HG03342 (cell line): ENCODE measurements at regions not wholly inside any gene's neighbourhood (a gene's known extent, or its start where the extent isn't known, plus 50 kb on each side); places are given as distances from the start of the nearest gene placed in this dataset.

ENCODE experiments used
- ATAC-seq: cut with Tn5 transposase; IDR thresholded peaks from one replicate; pipeline ENCODE4 v1.9.1; 2021; ENCODE audit warnings: mild to moderate bottlenecking, moderate library complexity; ENCODE audit not compliant: unreplicated experiment

- no peak for ATAC-seq
Observed at GRCh38 chr4:144202081-144202480, 61.6 kb upstream of the GYPA start.

GRCh38 chr4:144203155-144203554 is 62.6 kb upstream of the GYPA start:
- no peak for ATAC-seq

- ATAC-seq = no peak
Observed at GRCh38 chr4:144204431-144204830, 63.9 kb upstream of the GYPA start.

GRCh38 chr4:144206711-144207110 is 66.2 kb upstream of the GYPA start:
- no peak for ATAC-seq

- no peak for ATAC-seq
Observed at GRCh38 chr4:144208074-144208473, 67.6 kb upstream of the GYPA start.

GRCh38 chr4:144209491-144209890 is 69.0 kb upstream of the GYPA start:
- no peak for ATAC-seq

GRCh38 chr4:144213371-144213770 is 72.9 kb upstream of the GYPA start:
- no peak for ATAC-seq

- no peak for ATAC-seq
Observed at GRCh38 chr4:144223149-144223548, 82.6 kb upstream of the GYPA start.

GRCh38 chr4:144223661-144224060 is 83.1 kb upstream of the GYPA start:
- ATAC-seq = no peak

GRCh38 chr4:144259285-144259684 is 118.8 kb upstream of the GYPA start:
- no peak for ATAC-seq

GRCh38 chr4:144267084-144267483 is 126.6 kb upstream of the GYPA start:
- ATAC-seq = no peak

GRCh38 chr4:144280688-144281087 is 140.2 kb upstream of the GYPA start:
- ATAC-seq = no peak

- no peak for ATAC-seq
Observed at GRCh38 chr4:144283526-144283925, 143.0 kb upstream of the GYPA start.

- no peak for ATAC-seq
Observed at GRCh38 chr4:144284026-144284425, 143.5 kb upstream of the GYPA start.

GRCh38 chr4:144288011-144288903 is 147.7 kb upstream of the GYPA start:
- peak; percentile 74 for ATAC-seq

GRCh38 chr4:144289667-144290428 is 149.3 kb upstream of the GYPA start:
- no peak for ATAC-seq

- no peak for ATAC-seq
Observed at GRCh38 chr4:144291164-144291563, 150.6 kb upstream of the GYPA start.

GRCh38 chr4:144294211-144294610 is 153.7 kb upstream of the GYPA start:
- no peak for ATAC-seq

GRCh38 chr4:144295286-144295995 is 154.9 kb upstream of the GYPA start:
- ATAC-seq = no peak

- no peak for ATAC-seq
Observed at GRCh38 chr4:144296941-144297340, 156.4 kb upstream of the GYPA start.

- ATAC-seq = no peak
Observed at GRCh38 chr4:144298519-144298918, 158.0 kb upstream of the GYPA start.
